ENCODE measurements at regions not wholly inside any gene's neighbourhood (a gene's known extent, or its start where the extent isn't known, plus 50 kb on each side); places are given as distances from the start of the nearest gene placed in this dataset.

- H3K27ac ChIP-seq = peak overlapping the region; percentile 40
- TF ChIP-seq, protein P1, sequence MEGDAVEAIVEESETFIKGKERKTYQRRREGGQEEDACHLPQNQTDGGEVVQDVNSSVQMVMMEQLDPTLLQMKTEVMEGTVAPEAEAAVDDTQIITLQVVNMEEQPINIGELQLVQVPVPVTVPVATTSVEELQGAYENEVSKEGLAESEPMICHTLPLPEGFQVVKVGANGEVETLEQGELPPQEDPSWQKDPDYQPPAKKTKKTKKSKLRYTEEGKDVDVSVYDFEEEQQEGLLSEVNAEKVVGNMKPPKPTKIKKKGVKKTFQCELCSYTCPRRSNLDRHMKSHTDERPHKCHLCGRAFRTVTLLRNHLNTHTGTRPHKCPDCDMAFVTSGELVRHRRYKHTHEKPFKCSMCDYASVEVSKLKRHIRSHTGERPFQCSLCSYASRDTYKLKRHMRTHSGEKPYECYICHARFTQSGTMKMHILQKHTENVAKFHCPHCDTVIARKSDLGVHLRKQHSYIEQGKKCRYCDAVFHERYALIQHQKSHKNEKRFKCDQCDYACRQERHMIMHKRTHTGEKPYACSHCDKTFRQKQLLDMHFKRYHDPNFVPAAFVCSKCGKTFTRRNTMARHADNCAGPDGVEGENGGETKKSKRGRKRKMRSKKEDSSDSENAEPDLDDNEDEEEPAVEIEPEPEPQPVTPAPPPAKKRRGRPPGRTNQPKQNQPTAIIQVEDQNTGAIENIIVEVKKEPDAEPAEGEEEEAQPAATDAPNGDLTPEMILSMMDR (conservative IDR thresholded peaks at IDR 0.05) = no peak
These were observed 59.7 kb upstream of the RAD23B start for GRCh38 chr9:107223381-107223780.

DNA sequence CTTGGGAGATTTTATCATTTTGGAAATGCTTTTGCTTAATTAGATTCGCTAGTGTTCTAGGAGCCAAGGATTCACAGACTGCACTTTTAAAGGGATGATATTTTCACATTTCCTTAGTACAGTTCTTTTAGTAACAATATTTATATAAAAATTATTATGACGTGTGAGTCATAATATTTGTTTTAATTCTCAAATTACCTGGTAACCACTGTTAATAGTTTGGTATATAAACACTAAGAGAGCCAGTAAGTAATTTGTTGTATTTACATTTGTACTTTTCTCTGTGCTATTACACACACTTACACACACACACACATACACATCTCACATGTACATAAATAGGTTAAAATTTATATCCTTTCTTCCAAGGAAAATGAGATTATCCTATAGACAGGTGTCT lies 58.8 kb upstream of the RAD23B start:
- TF ChIP-seq, protein P1 (conservative IDR thresholded peaks at IDR 0.05) = no peak
- H3K27ac ChIP-seq = peak overlapping the region; percentile 40

DNA sequence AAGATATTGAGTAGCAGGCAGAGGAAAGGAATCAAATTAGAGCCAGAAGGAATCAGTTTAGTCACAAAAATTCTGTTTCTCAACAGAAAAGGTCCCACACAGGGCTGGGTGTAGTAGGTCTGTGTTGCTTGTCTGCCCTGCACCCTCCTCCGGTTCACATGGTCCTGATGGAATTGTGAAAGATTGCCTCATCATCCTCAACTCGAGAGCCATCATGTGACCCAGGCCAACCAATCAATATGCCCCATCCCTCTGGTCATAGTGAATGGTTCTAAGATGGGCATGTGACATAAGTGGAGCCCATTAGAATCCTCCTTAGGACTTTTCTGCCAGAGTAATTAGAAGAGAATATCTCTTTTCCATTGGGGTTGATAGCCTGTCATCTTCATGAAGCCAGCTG lies 56.7 kb upstream of the RAD23B start:
- H3K27ac ChIP-seq = no peak overlapping the region
- TF ChIP-seq, protein P1 (conservative IDR thresholded peaks at IDR 0.05) = no peak

DNA sequence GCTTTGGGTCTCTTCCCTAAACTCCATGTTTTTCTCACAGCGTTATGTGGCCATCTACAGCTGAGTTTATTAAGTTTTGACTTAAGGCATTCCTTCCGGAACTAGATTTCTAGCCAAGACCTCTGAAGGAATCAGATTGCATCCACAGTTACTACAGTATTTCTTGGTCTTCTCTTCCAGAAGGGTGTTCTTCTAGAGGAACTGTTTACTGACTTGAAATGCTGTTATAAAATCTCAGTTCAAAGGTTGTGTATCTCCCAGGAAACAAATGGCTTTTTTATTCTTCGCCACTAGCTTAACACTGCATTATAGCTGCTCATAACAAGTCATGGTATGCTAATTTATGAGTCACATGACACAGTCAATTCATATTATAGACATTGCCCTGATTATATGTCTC lies 55.3 kb upstream of the RAD23B start:
- H3K27ac ChIP-seq = peak overlapping the region; percentile 28
- TF ChIP-seq, protein P1 (conservative IDR thresholded peaks at IDR 0.05) = no peak

GRCh38 chr9:107228496-107229039 lies 54.5 kb upstream of the RAD23B start:
- peak overlapping the region; percentile 28 for H3K27ac ChIP-seq
- TF ChIP-seq, protein P1 (conservative IDR thresholded peaks at IDR 0.05) = no peak

DNA sequence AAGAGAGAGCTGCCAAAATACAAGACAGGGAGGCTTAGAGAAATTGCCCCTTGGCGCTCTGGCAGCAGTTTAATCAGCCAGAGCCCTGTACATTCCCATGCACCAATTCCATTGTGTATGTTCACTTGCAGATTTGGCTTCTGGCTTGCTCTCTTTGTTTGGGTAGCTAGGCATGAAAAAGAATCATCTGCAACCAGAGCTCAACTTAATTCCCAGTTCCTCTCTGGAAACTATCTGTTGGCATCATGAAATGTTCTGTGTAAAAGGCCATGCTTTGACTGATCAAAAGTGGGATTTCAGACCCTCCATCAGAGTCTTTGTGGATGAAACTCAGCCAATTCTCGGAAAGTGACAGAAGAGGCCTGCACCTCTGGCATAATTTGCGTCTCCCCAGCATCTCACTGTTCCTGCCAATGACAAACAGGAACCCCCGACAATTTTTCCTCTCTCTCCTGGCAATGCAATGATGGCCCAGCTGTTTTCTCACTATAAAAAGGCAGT lies 53.8 kb upstream of the RAD23B start:
- TF ChIP-seq, protein P1 (conservative IDR thresholded peaks at IDR 0.05) = no peak
- no peak overlapping the region for H3K27ac ChIP-seq

Measured in VCaP (cell line).